ENCODE measurements at regions not wholly inside any gene's neighbourhood (a gene's known extent, or its start where the extent isn't known, plus 50 kb on each side); places are given as distances from the start of the nearest gene placed in this dataset.
"Not testable (repeated sequence)": the region's sequence is repeated elsewhere in the genome, so short reads cannot be mapped to it uniquely, and the experiment has no call there.

- H3K4me3 ChIP-seq (ENCODE audit: low read depth, low read length) = no peak overlapping the region
- no peak for DNase-seq (ENCODE audit: low read depth)
- no peak for TF ChIP-seq CTCF (IDR thresholded peaks at IDR 0.05; ENCODE audit: insufficient read depth, low read depth, low read length, missing control alignments)
Measured at GRCh38 chrX:45584717-45585116, 384.0 kb upstream of the DIPK2B start.

GRCh38 chrX:45577361-45577760 lies 376.7 kb upstream of the DIPK2B start:
- no peak for TF ChIP-seq CTCF (IDR thresholded peaks at IDR 0.05; ENCODE audit: insufficient read depth, low read depth, low read length, missing control alignments)
- DNase-seq (ENCODE audit: low read depth) = no peak
- no peak overlapping the region for H3K4me3 ChIP-seq (ENCODE audit: low read depth, low read length)

GRCh38 chrX:45571453-45571852 lies 370.8 kb upstream of the DIPK2B start:
- no peak overlapping the region for H3K4me3 ChIP-seq (ENCODE audit: low read depth, low read length)
- DNase-seq (ENCODE audit: low read depth) = no peak
- no peak for TF ChIP-seq CTCF (IDR thresholded peaks at IDR 0.05; ENCODE audit: insufficient read depth, low read depth, low read length, missing control alignments)

- no peak overlapping the region for H3K4me3 ChIP-seq (ENCODE audit: low read depth, low read length)
- no peak for DNase-seq (ENCODE audit: low read depth)
- TF ChIP-seq CTCF (IDR thresholded peaks at IDR 0.05; ENCODE audit: insufficient read depth, low read depth, low read length, missing control alignments) = no peak
Measured at GRCh38 chrX:45566456-45566855, 365.8 kb upstream of the DIPK2B start.

- no peak overlapping the region for H3K4me3 ChIP-seq (ENCODE audit: low read depth, low read length)
- no peak for TF ChIP-seq CTCF (IDR thresholded peaks at IDR 0.05; ENCODE audit: insufficient read depth, low read depth, low read length, missing control alignments)
- no peak for DNase-seq (ENCODE audit: low read depth)
Measured at GRCh38 chrX:45557387-45557786, 356.7 kb upstream of the DIPK2B start.

- TF ChIP-seq CTCF (IDR thresholded peaks at IDR 0.05; ENCODE audit: insufficient read depth, low read depth, low read length, missing control alignments) = no peak
- no peak overlapping the region for H3K4me3 ChIP-seq (ENCODE audit: low read depth, low read length)
- DNase-seq (ENCODE audit: low read depth) = no peak
Measured at GRCh38 chrX:45554736-45555135, 354.1 kb upstream of the DIPK2B start.

- no peak for DNase-seq (ENCODE audit: low read depth)
- H3K4me3 ChIP-seq (ENCODE audit: low read depth, low read length) = no peak overlapping the region
- TF ChIP-seq CTCF (IDR thresholded peaks at IDR 0.05; ENCODE audit: insufficient read depth, low read depth, low read length, missing control alignments) = no peak
Measured at GRCh38 chrX:45553417-45553816, 352.7 kb upstream of the DIPK2B start.

- DNase-seq (ENCODE audit: low read depth); H3K4me3 ChIP-seq (ENCODE audit: low read depth, low read length): not testable (repeated sequence)
Measured at GRCh38 chrX:45546697-45547096, 346.0 kb upstream of the DIPK2B start.
